Kidney epithelial cell (primary cell): ENCODE measurements at regions not wholly inside any gene's neighbourhood (a gene's known extent, or its start where the extent isn't known, plus 50 kb on each side); places are given as distances from the start of the nearest gene placed in this dataset.

ENCODE experiments used
- DNase-seq: peaks from one replicate; pipeline ENCODE4 v3.0.0-alpha.2; 2010; ENCODE audit warnings: low read depth
- H3K27me3 ChIP-seq: 2 replicates; pipeline ENCODE4 v1.6.0; 2011; ENCODE audit warnings: low read length; ENCODE audit not compliant: control insufficient read depth, insufficient read depth
- H3K36me3 ChIP-seq: 2 replicates; pipeline ENCODE4 v1.5.1; 2011; ENCODE audit warnings: low read length; ENCODE audit not compliant: control insufficient read depth, insufficient read depth
- H3K4me3 ChIP-seq: 2 replicates; pipeline ENCODE4 v1.5.1; 2011; ENCODE audit warnings: low read depth, mild to moderate bottlenecking, control low read depth, low read length
- CTCF ChIP-seq: IDR thresholded peaks from 2 replicates; pipeline ENCODE4 v1.5.1; 2011; ENCODE audit warnings: mild to moderate bottlenecking, moderate library complexity, low read length, control low read depth, inconsistent platforms; ENCODE audit not compliant: insufficient read depth, poor library complexity, severe bottlenecking

GRCh38 chr5:156126716-156127115 lies 200.2 kb upstream of the SGCD start:
- H3K4me3 ChIP-seq, result no peak overlapping the region
- no peaks in the 10 kb centered on the region for H3K27me3 ChIP-seq
- no peak for DNase-seq
- TF ChIP-seq CTCF, result no peak
- H3K36me3 ChIP-seq, result no peaks in the 10 kb centered on the region

- Histone ChIP-seq H3K27me3 (no peaks in the 10 kb centered on the region), H3K4me3 (no peak overlapping the region), H3K36me3 (no peaks in the 10 kb centered on the region)
- TF ChIP-seq CTCF, result no peak
- no peak for DNase-seq
These were observed 198.9 kb upstream of the SGCD start for GRCh38 chr5:156128026-156128425.

- no peak for DNase-seq
- no peak for TF ChIP-seq CTCF
These were observed 192.7 kb upstream of the SGCD start for GRCh38 chr5:156134216-156134615.

GRCh38 chr5:156135531-156135930 lies 191.4 kb upstream of the SGCD start:
- Histone ChIP-seq H3K27me3 (no peaks in the 10 kb centered on the region), H3K4me3 (no peak overlapping the region), H3K36me3 (no peaks in the 10 kb centered on the region)
- TF ChIP-seq CTCF, result no peak
- DNase-seq, result no peak

More at GRCh38 chr5:156134216-156134615, 192.7 kb upstream of the SGCD start:
- Histone ChIP-seq H3K4me3 (no peak overlapping the region), H3K36me3 (no peaks in the 10 kb centered on the region), H3K27me3 (no peaks in the 10 kb centered on the region)

- no peaks in the 10 kb centered on the region for H3K27me3 ChIP-seq
- no peak for DNase-seq
- H3K4me3 ChIP-seq, result no peak overlapping the region
- no peak for TF ChIP-seq CTCF
- no peaks in the 10 kb centered on the region for H3K36me3 ChIP-seq
These were observed 189.7 kb upstream of the SGCD start for GRCh38 chr5:156137071-156137869.

- no peaks in the 10 kb centered on the region for H3K36me3 ChIP-seq
- no peaks in the 10 kb centered on the region for H3K27me3 ChIP-seq
- no peak for TF ChIP-seq CTCF
- DNase-seq, result no peak
- H3K4me3 ChIP-seq, result no peak overlapping the region
These were observed 184.1 kb upstream of the SGCD start for GRCh38 chr5:156142867-156143266.
